NCI-H774 (cell line): ENCODE measurements at regions not wholly inside any gene's neighbourhood (a gene's known extent, or its start where the extent isn't known, plus 50 kb on each side); places are given as distances from the start of the nearest gene placed in this dataset.

Experiments used
- DNase-seq: peaks from one replicate; lab custom pipeline; 2025; lab: John Stamatoyannopoulos, UW

GRCh38 chr1:229822026-229822425, 196.0 kb downstream of the URB2 start:
- DNase-seq: no peak

- DNase-seq: no peak
Measured at GRCh38 chr1:229825042-229825441, 199.0 kb downstream of the URB2 start.

- DNase-seq: no peak
Measured at GRCh38 chr1:229828461-229828860, 202.4 kb downstream of the URB2 start.

- DNase-seq: no peak
Measured at GRCh38 chr1:229832695-229833094, 206.6 kb downstream of the URB2 start.

GRCh38 chr1:229834230-229834629, 208.2 kb downstream of the URB2 start:
- no peak for DNase-seq

- no peak for DNase-seq
Measured at GRCh38 chr1:229835226-229835625, 209.2 kb downstream of the URB2 start.

- no peak for DNase-seq
Measured at GRCh38 chr1:229836324-229836723, 210.3 kb downstream of the URB2 start.

GRCh38 chr1:229838204-229838603, 212.2 kb downstream of the URB2 start:
- DNase-seq: no peak

- no peak for DNase-seq
Measured at GRCh38 chr1:229839800-229840199, 213.8 kb downstream of the URB2 start.

- no peak for DNase-seq
Measured at GRCh38 chr1:229841230-229841629, 215.2 kb downstream of the URB2 start.

- DNase-seq: no peak
Measured at GRCh38 chr1:229842302-229843255, 216.5 kb downstream of the URB2 start.

GRCh38 chr1:229843627-229844238, 217.7 kb downstream of the URB2 start:
- peak; percentile 60 for DNase-seq

GRCh38 chr1:229844675-229845074, 218.6 kb downstream of the URB2 start:
- peak; percentile 25 for DNase-seq

GRCh38 chr1:229845410-229846138, 219.5 kb downstream of the URB2 start:
- no peak for DNase-seq

GRCh38 chr1:229846351-229846750, 220.3 kb downstream of the URB2 start:
- DNase-seq: no peak

GRCh38 chr1:229848752-229849677, 218.0 kb upstream of the GALNT2 start:
- peak; percentile 45 for DNase-seq

GRCh38 chr1:229851511-229851910, 215.5 kb upstream of the GALNT2 start:
- DNase-seq: no peak

- DNase-seq: no peak
Measured at GRCh38 chr1:229853751-229854150, 213.3 kb upstream of the GALNT2 start.

- no peak for DNase-seq
Measured at GRCh38 chr1:229854620-229855019, 212.4 kb upstream of the GALNT2 start.

- DNase-seq: peak; percentile 11
Measured at GRCh38 chr1:229856009-229856650, 210.9 kb upstream of the GALNT2 start.

GRCh38 chr1:229857585-229857984, 209.5 kb upstream of the GALNT2 start:
- DNase-seq: no peak
